Glutamatergic neuron (in vitro differentiated cells): ENCODE measurements at regions not wholly inside any gene's neighbourhood (a gene's known extent, or its start where the extent isn't known, plus 50 kb on each side); places are given as distances from the start of the nearest gene placed in this dataset.

ENCODE experiments used
- DNase-seq: peaks from one replicate; pipeline ENCODE4 v3.0.0; 2022
- H3K27ac Mint-ChIP-seq: one replicate; pipeline ENCODE4 v1.8.0; 2020; ENCODE audit warnings: mild to moderate bottlenecking, mixed read lengths, inconsistent platforms; ENCODE audit not compliant: unreplicated experiment
- H3K27me3 Mint-ChIP-seq: one replicate; pipeline ENCODE4 v1.8.0; 2020; ENCODE audit warnings: mild to moderate bottlenecking, moderate library complexity, mixed read lengths, inconsistent platforms; ENCODE audit not compliant: unreplicated experiment
- H3K36me3 Mint-ChIP-seq: one replicate; pipeline ENCODE4 v1.8.0; 2020; ENCODE audit warnings: mild to moderate bottlenecking, mixed read lengths, inconsistent platforms; ENCODE audit not compliant: unreplicated experiment
- H3K4me1 Mint-ChIP-seq: one replicate; pipeline ENCODE4 v1.8.0; 2020; ENCODE audit warnings: mild to moderate bottlenecking, low read depth, mixed read lengths, inconsistent platforms; ENCODE audit not compliant: unreplicated experiment
- H3K4me3 Mint-ChIP-seq: one replicate; pipeline ENCODE4 v1.8.0; 2020; ENCODE audit warnings: mild to moderate bottlenecking, mixed read lengths, inconsistent platforms; ENCODE audit not compliant: unreplicated experiment
- H3K9me3 Mint-ChIP-seq: one replicate; pipeline ENCODE4 v1.8.0; 2020; ENCODE audit warnings: mild to moderate bottlenecking, moderate library complexity, mixed read lengths, inconsistent platforms; ENCODE audit not compliant: unreplicated experiment
- TF ChIP-seq, protein P1 (sequence below): fragments of 200-600 bp; sonication (generic); IDR thresholded peaks from one replicate; pipeline ENCODE4 v1.5.0; 2021; ENCODE audit not compliant: partially characterized antibody, unreplicated experiment

- Mint-ChIP-seq H3K9me3 (peaks cover 1% of the 10 kb centered on the region), H3K27ac (no peak overlapping the region), H3K4me3 (no peak overlapping the region), H3K4me1 (no peaks in the 10 kb centered on the region), H3K36me3 (peaks cover under 1% of the 10 kb centered on the region), H3K27me3 (peaks cover 2% of the 10 kb centered on the region)
- DNase-seq: no peak
- TF ChIP-seq, protein P1, sequence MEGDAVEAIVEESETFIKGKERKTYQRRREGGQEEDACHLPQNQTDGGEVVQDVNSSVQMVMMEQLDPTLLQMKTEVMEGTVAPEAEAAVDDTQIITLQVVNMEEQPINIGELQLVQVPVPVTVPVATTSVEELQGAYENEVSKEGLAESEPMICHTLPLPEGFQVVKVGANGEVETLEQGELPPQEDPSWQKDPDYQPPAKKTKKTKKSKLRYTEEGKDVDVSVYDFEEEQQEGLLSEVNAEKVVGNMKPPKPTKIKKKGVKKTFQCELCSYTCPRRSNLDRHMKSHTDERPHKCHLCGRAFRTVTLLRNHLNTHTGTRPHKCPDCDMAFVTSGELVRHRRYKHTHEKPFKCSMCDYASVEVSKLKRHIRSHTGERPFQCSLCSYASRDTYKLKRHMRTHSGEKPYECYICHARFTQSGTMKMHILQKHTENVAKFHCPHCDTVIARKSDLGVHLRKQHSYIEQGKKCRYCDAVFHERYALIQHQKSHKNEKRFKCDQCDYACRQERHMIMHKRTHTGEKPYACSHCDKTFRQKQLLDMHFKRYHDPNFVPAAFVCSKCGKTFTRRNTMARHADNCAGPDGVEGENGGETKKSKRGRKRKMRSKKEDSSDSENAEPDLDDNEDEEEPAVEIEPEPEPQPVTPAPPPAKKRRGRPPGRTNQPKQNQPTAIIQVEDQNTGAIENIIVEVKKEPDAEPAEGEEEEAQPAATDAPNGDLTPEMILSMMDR: no peak
Observed at GRCh38 chr19:31693131-31693932, 344.1 kb upstream of the TSHZ3 start.

GRCh38 chr19:31693933-31694269 is 344.7 kb upstream of the TSHZ3 start:
- Mint-ChIP-seq H3K27me3 (peaks cover 2% of the 10 kb centered on the region), H3K9me3 (peaks cover 1% of the 10 kb centered on the region), H3K27ac (no peak overlapping the region), H3K4me1 (no peaks in the 10 kb centered on the region), H3K36me3 (no peaks in the 10 kb centered on the region), H3K4me3 (no peak overlapping the region)
- DNase-seq: no peak
- TF ChIP-seq, protein P1: no peak

- no peaks in the 10 kb centered on the region for H3K4me1 Mint-ChIP-seq
- TF ChIP-seq, protein P1: no peak
- H3K27ac Mint-ChIP-seq: no peak overlapping the region
- no peak overlapping the region for H3K4me3 Mint-ChIP-seq
- peaks cover 6% of the 10 kb centered on the region for H3K9me3 Mint-ChIP-seq
- peaks cover 6% of the 10 kb centered on the region for H3K27me3 Mint-ChIP-seq
- H3K36me3 Mint-ChIP-seq: no peaks in the 10 kb centered on the region
- no peak for DNase-seq
Observed at GRCh38 chr19:31694761-31695160, 345.5 kb upstream of the TSHZ3 start.

DNA sequence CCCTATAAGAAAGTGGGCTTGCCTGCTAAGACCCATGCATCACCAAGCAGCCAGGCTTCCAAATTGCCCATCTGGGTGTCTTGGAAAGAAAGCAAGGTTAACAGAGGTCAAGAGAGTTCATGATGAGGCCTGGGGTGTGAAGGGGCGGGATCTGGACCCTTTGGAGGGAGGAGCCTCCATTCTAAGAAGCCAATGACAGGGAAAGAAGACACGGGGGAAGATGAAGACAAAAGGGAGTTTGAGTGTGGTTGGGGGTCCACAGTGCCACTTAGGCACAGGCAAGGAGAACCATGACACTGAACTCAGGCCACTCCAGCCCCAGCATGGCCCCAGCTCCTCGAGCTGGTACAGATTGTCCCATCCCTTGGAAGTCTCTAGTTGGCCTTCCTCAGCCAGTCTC is 350.2 kb upstream of the TSHZ3 start:
- Mint-ChIP-seq H3K36me3 (no peaks in the 10 kb centered on the region), H3K27ac (no peak overlapping the region), H3K4me1 (no peaks in the 10 kb centered on the region), H3K4me3 (no peak overlapping the region), H3K27me3 (peaks cover 7% of the 10 kb centered on the region), H3K9me3 (peaks cover 5% of the 10 kb centered on the region)
- no peak for DNase-seq
- TF ChIP-seq, protein P1: no peak

DNA sequence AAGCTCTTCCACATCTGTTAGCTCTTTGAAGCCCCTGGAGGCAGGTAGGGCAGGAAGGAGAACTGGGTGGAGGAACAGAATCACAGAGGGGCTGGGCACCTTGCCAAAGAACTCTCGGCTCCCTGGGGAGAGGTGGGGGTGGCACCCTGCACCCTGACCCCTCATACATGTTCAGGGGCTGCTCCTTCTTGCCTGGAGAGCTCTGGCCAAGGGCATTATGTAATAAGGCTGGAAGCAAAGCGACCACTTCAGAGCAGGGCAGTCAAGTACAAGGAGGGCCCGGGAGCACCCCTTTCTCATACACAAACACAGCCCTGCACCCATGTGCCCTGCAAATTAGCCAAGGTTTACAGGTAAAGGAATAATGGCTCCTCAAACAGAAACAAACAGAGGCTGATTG is 351.9 kb upstream of the TSHZ3 start:
- TF ChIP-seq, protein P1: no peak
- Mint-ChIP-seq H3K36me3 (no peaks in the 10 kb centered on the region), H3K4me1 (no peaks in the 10 kb centered on the region), H3K9me3 (peaks cover 5% of the 10 kb centered on the region), H3K27me3 (peaks cover 7% of the 10 kb centered on the region), H3K4me3 (no peak overlapping the region), H3K27ac (no peak overlapping the region)
- no peak for DNase-seq
